H1 (cell line): ENCODE measurements at regions not wholly inside any gene's neighbourhood (a gene's known extent, or its start where the extent isn't known, plus 50 kb on each side); places are given as distances from the start of the nearest gene placed in this dataset.

Experiments
- EZH2 ChIP-seq: fragments of 200-600 bp; sonication (generic); IDR thresholded peaks from 2 replicates; pipeline ENCODE4 v1.7.1; 2012; ENCODE audit warnings: low read depth, mild to moderate bottlenecking, moderate library complexity, low read length, inconsistent platforms; ENCODE audit not compliant: severe bottlenecking
- JUN ChIP-seq: IDR thresholded peaks from 2 replicates; pipeline ENCODE4 v1.6.1; 2011; ENCODE audit warnings: low read depth, mild to moderate bottlenecking, improper control_type of control experiment, low read length
- JUND ChIP-seq: IDR thresholded peaks from 2 replicates; pipeline ENCODE4 v1.6.1; 2011; ENCODE audit warnings: mild to moderate bottlenecking, improper control_type of control experiment, low read length
- KDM1A ChIP-seq: fragments of 200-600, 300-600 bp; sonication (generic); IDR thresholded peaks from 2 replicates; pipeline ENCODE4 v1.7.1; 2016; ENCODE audit warnings: mild to moderate bottlenecking, low read length, borderline replicate concordance
- RNF2 ChIP-seq: fragments of 200-900, 300-1000 bp; sonication (generic); IDR thresholded peaks from 2 replicates; pipeline ENCODE4 v1.7.1; 2016; ENCODE audit warnings: borderline replicate concordance, low read depth, mild to moderate bottlenecking, antibody characterized with exemption, low read length; ENCODE audit not compliant: poor library complexity, severe bottlenecking; ENCODE audit errors: missing control alignments
- TAF7 ChIP-seq: optimal IDR thresholded peaks from 2 replicates; pipeline ENCODE3; 2011; ENCODE audit warnings: low read depth, mild to moderate bottlenecking, inconsistent platforms, low read length, moderate library complexity, borderline replicate concordance
- ZNF274 ChIP-seq: IDR thresholded peaks from 2 replicates; pipeline ENCODE4 v1.7.0; 2012; ENCODE audit warnings: low read length, borderline replicate concordance; ENCODE audit errors: extremely low read depth
- TF ChIP-seq, protein P1 (sequence below): IDR thresholded peaks from 2 replicates; pipeline ENCODE4 v1.6.1; 2012; ENCODE audit warnings: low read length, inconsistent platforms

DNA sequence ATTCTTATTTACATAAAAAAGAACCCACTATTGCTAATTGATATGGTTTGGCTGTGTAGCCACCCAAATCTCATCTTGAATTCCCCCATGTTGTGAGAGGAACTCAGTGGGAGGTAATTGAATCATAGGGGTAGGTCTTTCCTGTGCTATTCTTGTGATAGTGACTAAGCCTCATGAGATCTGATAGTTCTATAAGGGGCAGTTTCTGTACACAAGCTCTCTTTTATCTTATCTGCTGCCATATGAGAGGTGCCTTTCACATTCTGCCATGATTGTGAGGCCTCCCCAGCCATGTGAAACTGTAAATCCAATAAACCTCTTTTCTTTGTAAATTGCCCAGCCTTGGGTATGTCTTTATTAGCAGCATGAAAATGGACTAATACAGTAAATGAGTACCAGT, 58.2 kb upstream of the PRR16 start (continued):
- TF ChIP-seq, protein P1, sequence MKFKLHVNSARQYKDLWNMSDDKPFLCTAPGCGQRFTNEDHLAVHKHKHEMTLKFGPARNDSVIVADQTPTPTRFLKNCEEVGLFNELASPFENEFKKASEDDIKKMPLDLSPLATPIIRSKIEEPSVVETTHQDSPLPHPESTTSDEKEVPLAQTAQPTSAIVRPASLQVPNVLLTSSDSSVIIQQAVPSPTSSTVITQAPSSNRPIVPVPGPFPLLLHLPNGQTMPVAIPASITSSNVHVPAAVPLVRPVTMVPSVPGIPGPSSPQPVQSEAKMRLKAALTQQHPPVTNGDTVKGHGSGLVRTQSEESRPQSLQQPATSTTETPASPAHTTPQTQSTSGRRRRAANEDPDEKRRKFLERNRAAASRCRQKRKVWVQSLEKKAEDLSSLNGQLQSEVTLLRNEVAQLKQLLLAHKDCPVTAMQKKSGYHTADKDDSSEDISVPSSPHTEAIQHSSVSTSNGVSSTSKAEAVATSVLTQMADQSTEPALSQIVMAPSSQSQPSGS, result no peak
- TF ChIP-seq JUND, result no peak
- TF ChIP-seq ZNF274, result no peak
- no peak for TF ChIP-seq TAF7
- no peak for TF ChIP-seq RNF2
- no peak for TF ChIP-seq EZH2
- no peak for TF ChIP-seq JUN
- no peak for TF ChIP-seq KDM1A
